ENCODE measurements at regions not wholly inside any gene's neighbourhood (a gene's known extent, or its start where the extent isn't known, plus 50 kb on each side); places are given as distances from the start of the nearest gene placed in this dataset.

- DNase-seq (ENCODE audit: low read depth in 2 of 2) = no peak
Observed at GRCh38 chr14:42961509-42961908, 1354.8 kb downstream of the LRFN5 start.

GRCh38 chr14:42950363-42950762 lies 1343.7 kb downstream of the LRFN5 start:
- no peak for DNase-seq (ENCODE audit: low read depth in 2 of 2)

- DNase-seq (ENCODE audit: low read depth in 2 of 2) = no peak
Observed at GRCh38 chr14:42947991-42948390, 1341.3 kb downstream of the LRFN5 start.

GRCh38 chr14:42944284-42944683 lies 1337.6 kb downstream of the LRFN5 start:
- DNase-seq (ENCODE audit: low read depth in 2 of 2) = no peak

- DNase-seq (ENCODE audit: low read depth in 2 of 2) = no peak
Observed at GRCh38 chr14:42931308-42931707, 1324.6 kb downstream of the LRFN5 start.

GRCh38 chr14:42929806-42930480 lies 1323.3 kb downstream of the LRFN5 start:
- DNase-seq (ENCODE audit: low read depth in 2 of 2) = no peak

GRCh38 chr14:42927313-42927712 lies 1320.6 kb downstream of the LRFN5 start:
- no peak for DNase-seq (ENCODE audit: low read depth in 2 of 2)

GRCh38 chr14:42921901-42922300 lies 1315.2 kb downstream of the LRFN5 start:
- no peak for DNase-seq (ENCODE audit: low read depth in 2 of 2)

GRCh38 chr14:42918615-42919014 lies 1311.9 kb downstream of the LRFN5 start:
- no peak for DNase-seq (ENCODE audit: low read depth in 2 of 2)

- no peak for DNase-seq (ENCODE audit: low read depth in 2 of 2)
Observed at GRCh38 chr14:42911642-42912041, 1305.0 kb downstream of the LRFN5 start.

- no peak for DNase-seq (ENCODE audit: low read depth in 2 of 2)
Observed at GRCh38 chr14:42909659-42910058, 1303.0 kb downstream of the LRFN5 start.

GRCh38 chr14:42893183-42893582 lies 1286.5 kb downstream of the LRFN5 start:
- no peak for DNase-seq (ENCODE audit: low read depth in 2 of 2)

- DNase-seq (ENCODE audit: low read depth in 2 of 2) = no peak
Observed at GRCh38 chr14:42884100-42884499, 1277.4 kb downstream of the LRFN5 start.

- DNase-seq (ENCODE audit: low read depth in 2 of 2) = no peak
Observed at GRCh38 chr14:42877716-42878115, 1271.0 kb downstream of the LRFN5 start.

GRCh38 chr14:42872786-42873185 lies 1266.1 kb downstream of the LRFN5 start:
- DNase-seq (ENCODE audit: low read depth in 2 of 2) = no peak

- DNase-seq (ENCODE audit: low read depth in 2 of 2) = no peak
Observed at GRCh38 chr14:42869681-42870080, 1263.0 kb downstream of the LRFN5 start.

GRCh38 chr14:42862114-42862513 lies 1255.4 kb downstream of the LRFN5 start:
- no peak for DNase-seq (ENCODE audit: low read depth in 2 of 2)

GRCh38 chr14:42860371-42860770 lies 1253.7 kb downstream of the LRFN5 start:
- no peak for DNase-seq (ENCODE audit: low read depth in 2 of 2)

GRCh38 chr14:42856106-42856505 lies 1249.4 kb downstream of the LRFN5 start:
- no peak for DNase-seq (ENCODE audit: low read depth in 2 of 2)

GRCh38 chr14:42855085-42855484 lies 1248.4 kb downstream of the LRFN5 start:
- no peak for DNase-seq (ENCODE audit: low read depth in 2 of 2)

- DNase-seq (ENCODE audit: low read depth in 2 of 2) = no peak
Observed at GRCh38 chr14:42854061-42854460, 1247.4 kb downstream of the LRFN5 start.

- no peak for DNase-seq (ENCODE audit: low read depth in 2 of 2)
Observed at GRCh38 chr14:42848652-42849051, 1242.0 kb downstream of the LRFN5 start.

GRCh38 chr14:42814817-42815216 lies 1208.1 kb downstream of the LRFN5 start:
- DNase-seq (ENCODE audit: low read depth in 2 of 2) = no peak

- DNase-seq (ENCODE audit: low read depth in 2 of 2) = no peak
Observed at GRCh38 chr14:42806909-42807315, 1200.2 kb downstream of the LRFN5 start.

Measured in activated CD4-positive, alpha-beta T cell treated with anti-CD3 and anti-CD28 coated beads for 24 hours (primary cell).